Heart left ventricle (tissue), 13 donors: ENCODE measurements at regions not wholly inside any gene's neighbourhood (a gene's known extent, or its start where the extent isn't known, plus 50 kb on each side); places are given as distances from the start of the nearest gene placed in this dataset.

Experiments
- CTCF ChIP-seq, 12 donors: fragments of 200-600 bp; sonication (generic) in 4 of 12; IDR thresholded peaks; one replicate each; pipeline versions ENCODE4 v1.5.0 to v1.8.0; 2018 to 2022; ENCODE audit warnings: antibody characterized with exemption in 12 of 12, mild to moderate bottlenecking in 5 of 12
- POLR2A ChIP-seq, 2 donors: fragments of 450-650 bp; IDR thresholded peaks; one replicate each; pipeline ENCODE4 v1.6.1; 2017; ENCODE audit warnings: antibody characterized with exemption in 2 of 2, mild to moderate bottlenecking in 2 of 2, moderate library complexity in 2 of 2
- donor health status: ischemic (EF 13 %, LVEDD 7.1; RV severe dilation, severe dysfunction).
- donor health status: DM: no; HTN: yes; CAD: no.
- donor health status: DM: no; HTN: no; CAD: no.
- donor health status: ischemic (EF 25% LVEDD 6.9; RV normal size, moderate dysfunction).
- donor health status: ischemic (EF 25% LVEDD 5.7; RV mildly dilated, moderate dysfunction).
- donor health status: ischemic (EF 35%, LVEDD 5.7; RV mildly dilated, moderate dysfunction).
- donor health status: nonischemic (EF 11% LVEDD 7.7; RV severe dilation, severe dysfunction).
- donor health status: DM: yes; HTN: yes; CAD: no.
- donor health status: PGD.
- donor health status: ischemic (EF 29% LVEDD 5.4; RV normal size, mild dysfunction).
- donor health status: nonischemic (EF 23%, LVEDD 6.1; RV moderate dilation, normal function).

- TF ChIP-seq CTCF (IDR thresholded peaks at IDR 0.05) (no peak), POLR2A (IDR thresholded peaks at IDR 0.05) (no peak)
These were observed 120.1 kb downstream of the HAUS1 start for GRCh38 chr18:46224181-46224775.
